H1 (cell line): ENCODE measurements at regions not wholly inside any gene's neighbourhood (a gene's known extent, or its start where the extent isn't known, plus 50 kb on each side); places are given as distances from the start of the nearest gene placed in this dataset.

Experiments
- CTCF ChIA-PET: fragments of 300-600 bp; sonication (Branson Sonifier 250); formaldehyde crosslinking; loops from one replicate; lab custom pipeline; 2021; ENCODE audit not compliant: partially characterized antibody; lab: Charles Lee
- POLR2A ChIA-PET: fragments of 300-600 bp; sonication (Branson Sonifier 250); formaldehyde crosslinking; loops from one replicate; lab custom pipeline; 2021; ENCODE audit warnings: inconsistent platforms; ENCODE audit not compliant: partially characterized antibody; lab: Charles Lee
- DNase-seq, 2 experiments: peaks; one replicate each; pipeline versions ENCODE4 v3.0.0 to v3.0.0-alpha.2; 2010 to 2022; ENCODE audit warnings: low spot score in 2 of 2, low read depth in 1 of 2, mixed read lengths in 1 of 2
- FAIRE-seq: peaks from 2 replicates; lab custom pipeline; 2011; peaks lifted over from hg19 to GRCh38; lab: Jason Lieb, UNC
- H2AFZ ChIP-seq: 2 replicates; pipeline ENCODE4 v1.8.1; 2012; ENCODE audit warnings: low read length, inconsistent platforms
- H2AK5ac ChIP-seq: 2 replicates; pipeline ENCODE4 v1.6.1; 2013; ENCODE audit warnings: low read depth, low read length
- H2BK120ac ChIP-seq: replicated peaks from 2 replicates; pipeline ENCODE3; 2013; ENCODE audit warnings: low read depth, low read length, inconsistent platforms
- H2BK12ac ChIP-seq: 2 replicates; pipeline ENCODE4 v1.6.1; 2013; ENCODE audit warnings: low read depth, low read length
- H2BK15ac ChIP-seq: 2 replicates; pipeline ENCODE4 v1.6.1; 2013; ENCODE audit warnings: low read length
- H2BK20ac ChIP-seq: 2 replicates; pipeline ENCODE4 v1.6.1; 2013; ENCODE audit warnings: low read length
- H2BK5ac ChIP-seq: 2 replicates; pipeline ENCODE4 v1.6.1; 2013; ENCODE audit warnings: low read depth, low read length
- H3K14ac ChIP-seq: 2 replicates; pipeline ENCODE4 v1.6.1; 2013; ENCODE audit warnings: inconsistent platforms; ENCODE audit not compliant: insufficient read length
- H3K18ac ChIP-seq: 2 replicates; pipeline ENCODE4 v1.6.1; 2013; ENCODE audit warnings: low read length; ENCODE audit errors: extremely low read depth
- H3K23ac ChIP-seq: 2 replicates; pipeline ENCODE4 v1.6.1; 2013; ENCODE audit warnings: inconsistent platforms; ENCODE audit not compliant: insufficient read length
- H3K23me2 ChIP-seq: 2 replicates; pipeline ENCODE4 v1.6.1; 2013; ENCODE audit warnings: low read depth, low read length
- H3K27ac ChIP-seq: 2 replicates; pipeline ENCODE4 v1.6.1; 2011; ENCODE audit warnings: low read depth, low read length, inconsistent platforms
- H3K27me3 ChIP-seq, 4 experiments: replicated peaks in 1 of 4; 1 replicate in 1 of 4; 2 replicates in 3 of 4; pipeline versions ENCODE4 v1.6.1 to v1.8.1; 2011 to 2013; ENCODE audit warnings: low read length in 3 of 4, mild to moderate bottlenecking in 3 of 4, inconsistent platforms in 2 of 4, mixed read lengths in 2 of 4, moderate library complexity in 1 of 4; ENCODE audit not compliant: control insufficient read depth in 3 of 4, insufficient read depth in 3 of 4; ENCODE audit errors: extremely low read depth in 1 of 4
- H3K36me3 ChIP-seq, 4 experiments: 2 replicates each; pipeline versions ENCODE4 v1.6.1 to v1.8.1; 2011 to 2013; ENCODE audit warnings: mild to moderate bottlenecking in 4 of 4, low read length in 3 of 4, moderate library complexity in 2 of 4, control low read depth in 1 of 4, inconsistent platforms in 1 of 4; ENCODE audit not compliant: insufficient read depth in 4 of 4, control insufficient read depth in 2 of 4
- H3K4ac ChIP-seq: replicated peaks from 2 replicates; pipeline ENCODE3; 2013; ENCODE audit warnings: low read length, low read depth, mixed read lengths, inconsistent platforms; ENCODE audit not compliant: insufficient read length
- H3K4me1 ChIP-seq, 4 experiments: replicated peaks in 1 of 4; 1 replicate in 1 of 4; 2 replicates in 3 of 4; pipeline versions ENCODE4 v1.6.1 to v1.8.1; 2011 to 2013; ENCODE audit warnings: low read length in 3 of 4, inconsistent platforms in 2 of 4, mixed read lengths in 1 of 4; ENCODE audit not compliant: insufficient read depth in 4 of 4, control insufficient read depth in 3 of 4
- H3K4me2 ChIP-seq, 2 experiments: 2 replicates each; pipeline versions ENCODE4 v1.6.1 to v1.8.1; 2011 to 2013; ENCODE audit warnings: low read depth in 2 of 2, low read length in 2 of 2, control low read depth in 1 of 2, inconsistent platforms in 1 of 2, mild to moderate bottlenecking in 1 of 2; ENCODE audit not compliant: insufficient read depth in 1 of 2
- H3K4me3 ChIP-seq, 4 experiments: fragments of 200-600, 300-600 bp in 1 of 4; sonication (generic), shearing (Covaris generic), sonication (Bioruptor Twin) in 1 of 4; 2 replicates each; pipeline versions ENCODE4 v1.5.1 to v1.8.1; 2011 to 2016; ENCODE audit warnings: low read length in 4 of 4, low read depth in 3 of 4, control low read depth in 2 of 4, inconsistent platforms in 2 of 4, mild to moderate bottlenecking in 2 of 4, mixed read lengths in 1 of 4, moderate library complexity in 1 of 4; ENCODE audit not compliant: insufficient read depth in 2 of 4; ENCODE audit errors: extremely low read depth in 1 of 4
- H3K56ac ChIP-seq: replicated peaks from 2 replicates; pipeline ENCODE3; 2013; ENCODE audit warnings: low read depth, mild to moderate bottlenecking, mixed read lengths, low read length, inconsistent platforms; ENCODE audit not compliant: insufficient read length
- H3K79me1 ChIP-seq: 2 replicates; pipeline ENCODE4 v1.6.1; 2013; ENCODE audit warnings: low read depth, low read length, control low read depth
- H3K79me2 ChIP-seq, 2 experiments: 2 replicates each; pipeline versions ENCODE4 v1.6.1 to v1.8.1; 2012 to 2013; ENCODE audit warnings: low read length in 2 of 2, mild to moderate bottlenecking in 2 of 2, inconsistent platforms in 1 of 2; ENCODE audit not compliant: insufficient read depth in 2 of 2, control insufficient read depth in 1 of 2
- H3K9ac ChIP-seq, 4 experiments: replicated peaks in 1 of 4; 1 replicate in 1 of 4; 2 replicates in 3 of 4; pipeline versions ENCODE4 v1.6.1 to v1.8.1; 2011 to 2013; ENCODE audit warnings: low read depth in 3 of 4, low read length in 3 of 4, control low read depth in 2 of 4, mild to moderate bottlenecking in 2 of 4, moderate library complexity in 2 of 4, inconsistent platforms in 1 of 4; ENCODE audit errors: extremely low read depth in 1 of 4
- H3K9me3 ChIP-seq, 2 experiments: 2 replicates each; pipeline versions ENCODE4 v1.6.1 to v1.8.1; 2012 to 2013; ENCODE audit warnings: mild to moderate bottlenecking in 2 of 2, moderate library complexity in 2 of 2, control low read depth in 1 of 2, inconsistent platforms in 1 of 2, low read depth in 1 of 2, low read length in 1 of 2, mixed read lengths in 1 of 2; ENCODE audit not compliant: insufficient read depth in 2 of 2
- H4K20me1 ChIP-seq, 2 experiments: replicated peaks in 1 of 2; 2 replicates each; pipeline versions ENCODE3 to v1.8.1; 2011 to 2013; ENCODE audit warnings: inconsistent platforms in 2 of 2, low read length in 2 of 2, mild to moderate bottlenecking in 1 of 2; ENCODE audit not compliant: insufficient read depth in 2 of 2, control insufficient read depth in 1 of 2
- H4K5ac ChIP-seq: 2 replicates; pipeline ENCODE4 v1.6.1; 2013; ENCODE audit warnings: low read length, low read depth, mixed read lengths, inconsistent platforms; ENCODE audit not compliant: insufficient read length
- H4K8ac ChIP-seq: 2 replicates; pipeline ENCODE4 v1.8.0; 2013; ENCODE audit warnings: mild to moderate bottlenecking, moderate library complexity, low read length, inconsistent platforms; ENCODE audit not compliant: insufficient read depth; ENCODE audit errors: extremely low read depth
- H4K91ac ChIP-seq: replicated peaks from 2 replicates; pipeline ENCODE3; 2013; ENCODE audit warnings: low read length, mixed read lengths, inconsistent platforms; ENCODE audit not compliant: insufficient read length
- CBX5 ChIP-seq: fragments of 300-800, 300-1000 bp; sonication (generic); IDR thresholded peaks from 2 replicates; pipeline ENCODE4 v1.7.1; 2016; ENCODE audit warnings: antibody characterized with exemption, low read length, low read depth
- CEBPB ChIP-seq: IDR thresholded peaks from 2 replicates; pipeline ENCODE4 v1.6.1; 2012; ENCODE audit warnings: low read depth, low read length
- EP300 ChIP-seq, 2 experiments: IDR thresholded peaks; 1 replicate in 1 of 2; 2 replicates in 1 of 2; pipeline ENCODE4 v1.6.1; 2011 to 2012; ENCODE audit warnings: low read depth in 2 of 2, low read length in 2 of 2, mild to moderate bottlenecking in 2 of 2, borderline replicate concordance in 1 of 2, inconsistent platforms in 1 of 2, moderate library complexity in 1 of 2
- HDAC2 ChIP-seq, 2 experiments: fragments of 300-600 bp in 1 of 2; sonication (generic) in 1 of 2; IDR thresholded peaks; 2 replicates each; pipeline ENCODE4 v1.6.1; 2011 to 2012; ENCODE audit warnings: low read depth in 2 of 2, low read length in 2 of 2, mild to moderate bottlenecking in 2 of 2, moderate library complexity in 2 of 2, borderline replicate concordance in 1 of 2, inconsistent platforms in 1 of 2
- JUN ChIP-seq: IDR thresholded peaks from 2 replicates; pipeline ENCODE4 v1.6.1; 2011; ENCODE audit warnings: low read depth, mild to moderate bottlenecking, improper control_type of control experiment, low read length
- JUND ChIP-seq: IDR thresholded peaks from 2 replicates; pipeline ENCODE4 v1.6.1; 2011; ENCODE audit warnings: mild to moderate bottlenecking, improper control_type of control experiment, low read length
- KDM1A ChIP-seq: fragments of 200-600, 300-600 bp; sonication (generic); IDR thresholded peaks from 2 replicates; pipeline ENCODE4 v1.7.1; 2016; ENCODE audit warnings: mild to moderate bottlenecking, low read length, borderline replicate concordance
- NRF1 ChIP-seq: IDR thresholded peaks from 2 replicates; pipeline ENCODE4 v1.6.1; 2011; ENCODE audit warnings: mild to moderate bottlenecking, low read depth, low read length, improper control_type of control experiment
- RNF2 ChIP-seq: fragments of 200-900, 300-1000 bp; sonication (generic); IDR thresholded peaks from 2 replicates; pipeline ENCODE4 v1.7.1; 2016; ENCODE audit warnings: borderline replicate concordance, low read depth, mild to moderate bottlenecking, antibody characterized with exemption, low read length; ENCODE audit not compliant: poor library complexity, severe bottlenecking; ENCODE audit errors: missing control alignments
- SAP30 ChIP-seq: fragments of 300-600 bp; sonication (generic); IDR thresholded peaks from 2 replicates; pipeline ENCODE4 v1.7.1; 2012; ENCODE audit warnings: low read length, moderate library complexity, mild to moderate bottlenecking, inconsistent platforms; ENCODE audit not compliant: insufficient read depth, insufficient replicate concordance
- SP4 ChIP-seq: IDR thresholded peaks from 2 replicates; pipeline ENCODE4 v1.6.1; 2012; ENCODE audit warnings: low read length, inconsistent platforms
- TEAD4 ChIP-seq: IDR thresholded peaks from 2 replicates; pipeline ENCODE4 v1.6.1; 2012; ENCODE audit warnings: low read depth, low read length, inconsistent platforms, mixed read lengths
- USF2 ChIP-seq: IDR thresholded peaks from 2 replicates; pipeline ENCODE4 v1.6.1; 2011; ENCODE audit warnings: low read length, improper control_type of control experiment
- WGBS, 2 experiments: shearing (Covaris generic) in 1 of 2; methylation state at CpG; one replicate each; pipeline versions ENCODE4 v1.1.6 to v1.1.7; 2013 to 2015; ENCODE audit warnings: low lambda C conversion rate in 2 of 2, mixed read lengths in 2 of 2, inconsistent platforms in 1 of 2, low coverage in 1 of 2, missing lambda C conversion rate in 1 of 2; ENCODE audit not compliant: insufficient replicate concordance in 2 of 2, insufficient coverage in 1 of 2, insufficient read length in 1 of 2; ENCODE audit errors: extremely low coverage in 1 of 2, missing lambda C conversion rate in 1 of 2; 5-methylcytosine and 5-hydroxymethylcytosine counted together

- H3K56ac ChIP-seq = no peak overlapping the region
- no peak overlapping the region for H2BK120ac ChIP-seq
- H3K18ac ChIP-seq = no peak overlapping the region
- no peak overlapping the region for H2AFZ ChIP-seq
- no peak overlapping the region for H3K4me3 ChIP-seq
- H2BK5ac ChIP-seq = no peak overlapping the region
- H3K4me1 ChIP-seq = peaks cover 0 to 2% (median 0%) of the 10 kb centered on the region in 4 experiments; a peak in 1 of 7 replicates
- no peak overlapping the region for H3K14ac ChIP-seq
- H4K5ac ChIP-seq = no peak overlapping the region
- H3K27me3 ChIP-seq = no peaks in the 10 kb centered on the region
- DNase-seq = no peak
- no peaks in the 10 kb centered on the region for H3K9me3 ChIP-seq
- no peak overlapping the region for H2BK15ac ChIP-seq
- no peaks in the 10 kb centered on the region for H3K23me2 ChIP-seq
- ChIA-PET CTCF (no interaction called here), POLR2A (no interaction called here)
- no peak overlapping the region for H3K27ac ChIP-seq
- H3K4me2 ChIP-seq = no peak overlapping the region
- H4K8ac ChIP-seq = no peak overlapping the region
- no peak for TF ChIP-seq SP4
- TF ChIP-seq USF2 = no peak
- no peak for TF ChIP-seq CEBPB
- no peak for TF ChIP-seq KDM1A
- TF ChIP-seq JUN = no peak
- TF ChIP-seq CBX5 = no peak
- TF ChIP-seq JUND = no peak
- no peak for TF ChIP-seq EP300 (IDR thresholded peaks at IDR 0.05; ENCODE audit: borderline replicate concordance in 1 of 2, low read depth in 2 of 2, low read length in 2 of 2)
- no peak for TF ChIP-seq TEAD4
- TF ChIP-seq NRF1 = no peak
- TF ChIP-seq RNF2 = no peak
- TF ChIP-seq HDAC2 (IDR thresholded peaks at IDR 0.05; ENCODE audit: borderline replicate concordance in 1 of 2, low read depth in 2 of 2, low read length in 2 of 2) = no peak
- TF ChIP-seq SAP30 = no peak
- no peak overlapping the region for H3K9ac ChIP-seq
- no peak overlapping the region for H4K91ac ChIP-seq
- H3K23ac ChIP-seq = no peak overlapping the region
- no peaks in the 10 kb centered on the region for H3K36me3 ChIP-seq
- no peak for FAIRE-seq
- no peak overlapping the region for H2BK20ac ChIP-seq
- no peaks in the 10 kb centered on the region for H3K79me2 ChIP-seq
- 74% methylated on average over 3 of the region's 3 CpGs; no CpG with 5 or more reads in 1 of the 2 experiments for WGBS, 2 experiments
- H2BK12ac ChIP-seq = no peak overlapping the region
- no peak overlapping the region for H3K4ac ChIP-seq
- H4K20me1 ChIP-seq = no peaks in the 10 kb centered on the region
- H2AK5ac ChIP-seq = no peak overlapping the region
- no peaks in the 10 kb centered on the region for H3K79me1 ChIP-seq
Measured at GRCh38 chr4:62260254-62260653, 1060.1 kb downstream of the ADGRL3 start.
